ENCODE measurements at regions not wholly inside any gene's neighbourhood (a gene's known extent, or its start where the extent isn't known, plus 50 kb on each side); places are given as distances from the start of the nearest gene placed in this dataset.

DNA sequence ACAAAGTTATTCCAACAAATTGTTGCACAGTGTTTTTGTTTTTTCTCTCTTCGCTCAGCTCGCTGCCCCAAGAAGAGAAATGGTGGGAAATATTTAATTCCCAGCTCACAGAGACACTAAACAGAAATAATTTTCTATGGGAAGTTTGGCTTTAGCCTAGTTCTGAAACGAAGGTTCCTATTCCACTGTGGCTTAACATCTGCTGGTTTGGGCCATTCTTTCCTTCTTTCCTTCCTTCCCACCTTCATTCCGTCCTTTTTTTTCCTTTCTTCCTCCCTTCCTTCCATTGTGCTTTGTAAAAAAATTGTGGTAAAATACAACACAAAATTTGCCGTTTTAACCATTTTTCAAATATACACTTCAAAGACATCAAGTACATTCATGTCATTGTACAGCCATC, 393.5 kb upstream of the SOX9 start:
- no peak overlapping the region for H2AFZ ChIP-seq (ENCODE audit: low read depth, low read length, severe bottlenecking)
- no peaks in the 10 kb centered on the region for H4K20me1 ChIP-seq (ENCODE audit: low read depth, low read length)
- H3K4me3 ChIP-seq (ENCODE audit: insufficient read depth, low read length, poor library complexity, severe bottlenecking): no peak overlapping the region
- no peaks in the 10 kb centered on the region for H3K9me3 ChIP-seq (ENCODE audit: insufficient read depth, low read length)
- no peaks in the 10 kb centered on the region for H3K79me2 ChIP-seq (ENCODE audit: insufficient read depth, low read length)
- no peaks in the 10 kb centered on the region for H3K36me3 ChIP-seq (ENCODE audit: low read length)
- TF ChIP-seq EZH2phosphoT487 (conservative IDR thresholded peaks at IDR 0.05; ENCODE audit: low read length) (no peak), CTCF (IDR thresholded peaks at IDR 0.05; ENCODE audit: insufficient read depth, low read length, poor library complexity, severe bottlenecking) (no peak)
- H3K9me2 ChIP-seq (replicated peaks; ENCODE audit: insufficient read depth, low read length): no peaks in the 10 kb centered on the region
- no peak overlapping the region for H3K4me2 ChIP-seq (ENCODE audit: low read depth, low read length, poor library complexity, severe bottlenecking)
- no peaks in the 10 kb centered on the region for H3K27me3 ChIP-seq (ENCODE audit: low read length)
- no peak overlapping the region for H3K9ac ChIP-seq (ENCODE audit: low read length)
- no peak overlapping the region for H3K27ac ChIP-seq (ENCODE audit: low read depth, low read length)
- H3F3A ChIP-seq (ENCODE audit: insufficient read depth): no peaks in the 10 kb centered on the region

DNA sequence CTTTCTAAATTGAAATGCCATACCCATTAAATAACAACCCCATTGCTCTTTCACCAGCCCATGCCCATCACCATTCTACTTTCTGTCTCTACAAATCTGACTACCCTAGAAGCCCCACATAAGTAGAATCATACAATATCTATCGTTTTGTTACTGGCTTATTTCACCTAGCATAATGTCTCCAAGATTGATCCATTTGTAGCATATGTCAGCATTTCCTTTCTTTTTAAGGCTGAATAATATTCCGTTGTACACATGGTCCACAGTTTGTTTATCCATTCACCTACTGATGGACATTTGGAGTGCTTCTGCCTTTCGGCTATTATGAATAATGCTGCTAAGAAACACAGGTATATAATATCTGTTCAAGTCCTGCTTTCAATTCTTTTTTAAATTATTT, 393.1 kb upstream of the SOX9 start:
- H2AFZ ChIP-seq (ENCODE audit: low read depth, low read length, severe bottlenecking): no peak overlapping the region
- no peaks in the 10 kb centered on the region for H3K36me3 ChIP-seq (ENCODE audit: low read length)
- H3K27me3 ChIP-seq (ENCODE audit: low read length): no peaks in the 10 kb centered on the region
- no peaks in the 10 kb centered on the region for H3K9me2 ChIP-seq (replicated peaks; ENCODE audit: insufficient read depth, low read length)
- H3F3A ChIP-seq (ENCODE audit: insufficient read depth): no peaks in the 10 kb centered on the region
- no peak for TF ChIP-seq EZH2phosphoT487 (conservative IDR thresholded peaks at IDR 0.05; ENCODE audit: low read length)
- TF ChIP-seq CTCF (IDR thresholded peaks at IDR 0.05; ENCODE audit: insufficient read depth, low read length, poor library complexity, severe bottlenecking): no peak
- H3K9ac ChIP-seq (ENCODE audit: low read length): no peak overlapping the region
- no peaks in the 10 kb centered on the region for H3K79me2 ChIP-seq (ENCODE audit: insufficient read depth, low read length)
- no peak overlapping the region for H3K4me2 ChIP-seq (ENCODE audit: low read depth, low read length, poor library complexity, severe bottlenecking)
- no peak overlapping the region for H3K27ac ChIP-seq (ENCODE audit: low read depth, low read length)
- H4K20me1 ChIP-seq (ENCODE audit: low read depth, low read length): no peaks in the 10 kb centered on the region
- no peak overlapping the region for H3K4me3 ChIP-seq (ENCODE audit: insufficient read depth, low read length, poor library complexity, severe bottlenecking)
- H3K9me3 ChIP-seq (ENCODE audit: insufficient read depth, low read length): no peaks in the 10 kb centered on the region

DNA sequence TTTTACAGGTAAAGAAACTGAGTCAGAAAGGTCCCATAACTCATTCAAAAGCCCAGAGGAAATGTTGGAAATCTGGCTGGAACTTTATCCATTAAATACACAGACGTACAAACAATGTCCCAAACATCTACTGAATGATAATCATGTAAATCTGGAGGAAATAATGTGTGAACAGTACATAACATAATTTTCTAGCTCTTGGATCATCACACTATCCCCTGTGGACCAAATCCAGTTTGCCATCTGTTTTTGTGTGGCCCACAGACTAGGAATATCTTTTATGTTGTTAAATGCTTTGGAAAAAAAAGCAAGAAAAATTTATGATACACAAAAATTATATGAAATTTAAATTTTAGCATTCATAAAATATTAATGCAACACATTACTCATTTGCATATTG, 389.9 kb upstream of the SOX9 start:
- H3K4me3 ChIP-seq (ENCODE audit: insufficient read depth, low read length, poor library complexity, severe bottlenecking): no peak overlapping the region
- TF ChIP-seq EZH2phosphoT487 (conservative IDR thresholded peaks at IDR 0.05; ENCODE audit: low read length) (no peak), CTCF (IDR thresholded peaks at IDR 0.05; ENCODE audit: insufficient read depth, low read length, poor library complexity, severe bottlenecking) (no peak)
- no peak overlapping the region for H2AFZ ChIP-seq (ENCODE audit: low read depth, low read length, severe bottlenecking)

GRCh38 chr17:71735893-71736292, 384.9 kb upstream of the SOX9 start:
- Histone ChIP-seq H2AFZ (ENCODE audit: low read depth, low read length, severe bottlenecking) (no peak overlapping the region), H3K79me2 (ENCODE audit: insufficient read depth, low read length) (no peaks in the 10 kb centered on the region), H3K9me2 (replicated peaks; ENCODE audit: insufficient read depth, low read length) (no peaks in the 10 kb centered on the region), H3K4me2 (ENCODE audit: low read depth, low read length, poor library complexity, severe bottlenecking) (no peak overlapping the region), H3K4me3 (ENCODE audit: insufficient read depth, low read length, poor library complexity, severe bottlenecking) (no peak overlapping the region), H3K9ac (ENCODE audit: low read length) (no peak overlapping the region), H3K9me3 (ENCODE audit: insufficient read depth, low read length) (no peaks in the 10 kb centered on the region), H3K36me3 (ENCODE audit: low read length) (no peaks in the 10 kb centered on the region), H3K27ac (ENCODE audit: low read depth, low read length) (no peak overlapping the region), H4K20me1 (ENCODE audit: low read depth, low read length) (no peaks in the 10 kb centered on the region), H3K27me3 (ENCODE audit: low read length) (no peaks in the 10 kb centered on the region), H3F3A (ENCODE audit: insufficient read depth) (no peaks in the 10 kb centered on the region)
- TF ChIP-seq CTCF (IDR thresholded peaks at IDR 0.05; ENCODE audit: insufficient read depth, low read length, poor library complexity, severe bottlenecking) (no peak), EZH2phosphoT487 (conservative IDR thresholded peaks at IDR 0.05; ENCODE audit: low read length) (no peak)

More for the DNA sequence above, 389.9 kb upstream of the SOX9 start:
- Histone ChIP-seq H3K36me3 (ENCODE audit: low read length) (no peaks in the 10 kb centered on the region), H4K20me1 (ENCODE audit: low read depth, low read length) (no peaks in the 10 kb centered on the region), H3K4me2 (ENCODE audit: low read depth, low read length, poor library complexity, severe bottlenecking) (no peak overlapping the region), H3K9ac (ENCODE audit: low read length) (no peak overlapping the region), H3F3A (ENCODE audit: insufficient read depth) (no peaks in the 10 kb centered on the region), H3K27ac (ENCODE audit: low read depth, low read length) (no peak overlapping the region), H3K9me3 (ENCODE audit: insufficient read depth, low read length) (no peaks in the 10 kb centered on the region), H3K9me2 (replicated peaks; ENCODE audit: insufficient read depth, low read length) (no peaks in the 10 kb centered on the region), H3K79me2 (ENCODE audit: insufficient read depth, low read length) (no peaks in the 10 kb centered on the region), H3K27me3 (ENCODE audit: low read length) (no peaks in the 10 kb centered on the region)
